Activated effector memory CD4-positive, alpha-beta T cell treated with Interleukin-2 at 50 U/mL for 16 hours (primary cell): ENCODE measurements at regions not wholly inside any gene's neighbourhood (a gene's known extent, or its start where the extent isn't known, plus 50 kb on each side); places are given as distances from the start of the nearest gene placed in this dataset.

Experiments
- DNase-seq: peaks from one replicate; pipeline ENCODE4 v3.0.0-alpha.2; 2020

GRCh38 chr2:2862386-2862785 lies 515.2 kb downstream of the EIPR1 start:
- no peak for DNase-seq

GRCh38 chr2:2861666-2862240 lies 515.9 kb downstream of the EIPR1 start:
- no peak for DNase-seq

GRCh38 chr2:2860589-2861300 lies 516.9 kb downstream of the EIPR1 start:
- no peak for DNase-seq

GRCh38 chr2:2859732-2860131 lies 517.9 kb downstream of the EIPR1 start:
- DNase-seq, result no peak

- no peak for DNase-seq
Observed at GRCh38 chr2:2859164-2859563, 518.5 kb downstream of the EIPR1 start.

- DNase-seq, result no peak
Observed at GRCh38 chr2:2856723-2857415, 520.7 kb downstream of the EIPR1 start.

GRCh38 chr2:2855297-2855696 lies 522.3 kb downstream of the EIPR1 start:
- no peak for DNase-seq

GRCh38 chr2:2853346-2853745 lies 522.3 kb upstream of the MYT1L start:
- DNase-seq, result no peak

GRCh38 chr2:2851806-2852777 lies 521.0 kb upstream of the MYT1L start:
- DNase-seq, result no peak

- DNase-seq, result no peak
Observed at GRCh38 chr2:2851316-2851715, 520.2 kb upstream of the MYT1L start.

GRCh38 chr2:2850859-2851258 lies 519.8 kb upstream of the MYT1L start:
- no peak for DNase-seq

- DNase-seq, result no peak
Observed at GRCh38 chr2:2850218-2850755, 519.2 kb upstream of the MYT1L start.

- DNase-seq, result no peak
Observed at GRCh38 chr2:2849464-2850217, 518.6 kb upstream of the MYT1L start.

- DNase-seq, result no peak
Observed at GRCh38 chr2:2848621-2849333, 517.7 kb upstream of the MYT1L start.

GRCh38 chr2:2848198-2848597 lies 517.1 kb upstream of the MYT1L start:
- no peak for DNase-seq

GRCh38 chr2:2847209-2847676 lies 516.2 kb upstream of the MYT1L start:
- no peak for DNase-seq

- DNase-seq, result no peak
Observed at GRCh38 chr2:2846332-2847208, 515.5 kb upstream of the MYT1L start.

GRCh38 chr2:2845806-2846315 lies 514.8 kb upstream of the MYT1L start:
- DNase-seq, result no peak

- DNase-seq, result no peak
Observed at GRCh38 chr2:2845267-2845666, 514.2 kb upstream of the MYT1L start.

GRCh38 chr2:2843969-2844548 lies 513.0 kb upstream of the MYT1L start:
- DNase-seq, result no peak
